ENCODE measurements at regions not wholly inside any gene's neighbourhood (a gene's known extent, or its start where the extent isn't known, plus 50 kb on each side); places are given as distances from the start of the nearest gene placed in this dataset.

GRCh38 chr6:142561511-142562265 lies 259.9 kb downstream of the ADGRG6 start:
- no peak for DNase-seq (ENCODE audit: low read depth)

GRCh38 chr6:142562865-142563264 lies 261.1 kb downstream of the ADGRG6 start:
- DNase-seq (ENCODE audit: low read depth): no peak

- peak; percentile 31 for DNase-seq (ENCODE audit: low read depth)
These were observed 265.0 kb downstream of the ADGRG6 start for GRCh38 chr6:142566628-142567396.

GRCh38 chr6:142567461-142567860 lies 265.7 kb downstream of the ADGRG6 start:
- no peak for DNase-seq (ENCODE audit: low read depth)

- no peak for DNase-seq (ENCODE audit: low read depth)
These were observed 267.2 kb downstream of the ADGRG6 start for GRCh38 chr6:142568857-142569597.

GRCh38 chr6:142569676-142570075 lies 267.9 kb downstream of the ADGRG6 start:
- no peak for DNase-seq (ENCODE audit: low read depth)

- DNase-seq (ENCODE audit: low read depth): no peak
These were observed 268.4 kb downstream of the ADGRG6 start for GRCh38 chr6:142570221-142570671.

GRCh38 chr6:142592876-142593275 lies 291.1 kb downstream of the ADGRG6 start:
- no peak for DNase-seq (ENCODE audit: low read depth)

- DNase-seq (ENCODE audit: low read depth): no peak
These were observed 296.0 kb downstream of the ADGRG6 start for GRCh38 chr6:142597836-142598235.

- no peak for DNase-seq (ENCODE audit: low read depth)
These were observed 299.6 kb downstream of the ADGRG6 start for GRCh38 chr6:142601427-142601826.

GRCh38 chr6:142602972-142603371 lies 301.2 kb downstream of the ADGRG6 start:
- DNase-seq (ENCODE audit: low read depth): no peak

GRCh38 chr6:142605922-142606485 lies 304.2 kb downstream of the ADGRG6 start:
- DNase-seq (ENCODE audit: low read depth): no peak

- DNase-seq (ENCODE audit: low read depth): no peak
These were observed 311.1 kb downstream of the ADGRG6 start for GRCh38 chr6:142612956-142613355.

- DNase-seq (ENCODE audit: low read depth): no peak
These were observed 312.2 kb downstream of the ADGRG6 start for GRCh38 chr6:142613981-142614380.

- DNase-seq (ENCODE audit: low read depth): no peak
These were observed 315.4 kb downstream of the ADGRG6 start for GRCh38 chr6:142617158-142617557.

GRCh38 chr6:142621822-142622221 lies 320.0 kb downstream of the ADGRG6 start:
- no peak for DNase-seq (ENCODE audit: low read depth)

GRCh38 chr6:142624978-142625715 lies 319.8 kb downstream of the HIVEP2 start:
- no peak for DNase-seq (ENCODE audit: low read depth)

- no peak for DNase-seq (ENCODE audit: low read depth)
These were observed 317.5 kb downstream of the HIVEP2 start for GRCh38 chr6:142627474-142627873.

GRCh38 chr6:142631517-142632385 lies 313.2 kb downstream of the HIVEP2 start:
- no peak for DNase-seq (ENCODE audit: low read depth)

GRCh38 chr6:142633317-142633716 lies 311.7 kb downstream of the HIVEP2 start:
- no peak for DNase-seq (ENCODE audit: low read depth)

- DNase-seq (ENCODE audit: low read depth): no peak
These were observed 309.8 kb downstream of the HIVEP2 start for GRCh38 chr6:142635130-142635529.
